ENCODE measurements at regions not wholly inside any gene's neighbourhood (a gene's known extent, or its start where the extent isn't known, plus 50 kb on each side); places are given as distances from the start of the nearest gene placed in this dataset.

GRCh38 chr7:155921086-155921803 lies 109.0 kb upstream of the SHH start:
- H3K9me3 Mint-ChIP-seq = peaks cover 0 to 4% (median 1%) of the 10 kb centered on the region in 7 donors
- no peak for DNase-seq

GRCh38 chr7:155920068-155920461 lies 107.8 kb upstream of the SHH start:
- H3K4me1 ChIP-seq (ENCODE audit: control insufficient read depth, insufficient read depth, low read length, poor library complexity, severe bottlenecking) = no peaks in the 10 kb centered on the region
- H3K27me3 Mint-ChIP-seq = no peaks in the 10 kb centered on the region
- DNase-seq (no peak), ATAC-seq (ENCODE audit: low read depth in 2 of 2) (no peak)
- no peak overlapping the region for H3K4me3 ChIP-seq (ENCODE audit: low read depth, low read length)
- H3K4me1 Mint-ChIP-seq = no peaks in the 10 kb centered on the region
- no peak overlapping the region for H3K4me3 Mint-ChIP-seq
- H3K9me3 Mint-ChIP-seq = peaks cover 0 to 4% (median 1%) of the 10 kb centered on the region in 7 donors
- H3K36me3 ChIP-seq (ENCODE audit: control insufficient read depth, insufficient read depth, low read length) = no peaks in the 10 kb centered on the region
- H3K36me3 Mint-ChIP-seq = no peaks in the 10 kb centered on the region
- H3K27ac ChIP-seq (ENCODE audit: insufficient read depth, low read length, poor library complexity, severe bottlenecking) = no peak overlapping the region
- no peaks in the 10 kb centered on the region for H3K27me3 ChIP-seq (ENCODE audit: control insufficient read depth, insufficient read depth, low read length)
- no peak overlapping the region for H3K27ac Mint-ChIP-seq
- H3K9me3 ChIP-seq (ENCODE audit: control insufficient read depth in 2 of 2, low read length in 2 of 2) = no peaks in the 10 kb centered on the region

More at GRCh38 chr7:155921086-155921803, 109.0 kb upstream of the SHH start:
- Mint-ChIP-seq H3K36me3 (no peaks in the 10 kb centered on the region), H3K27me3 (no peaks in the 10 kb centered on the region), H3K27ac (no peak overlapping the region), H3K4me3 (no peak overlapping the region), H3K4me1 (no peaks in the 10 kb centered on the region)
- Histone ChIP-seq H3K4me3 (ENCODE audit: low read depth, low read length) (no peak overlapping the region), H3K27ac (ENCODE audit: insufficient read depth, low read length, poor library complexity, severe bottlenecking) (no peak overlapping the region), H3K4me1 (ENCODE audit: control insufficient read depth, insufficient read depth, low read length, poor library complexity, severe bottlenecking) (no peaks in the 10 kb centered on the region), H3K9me3 (ENCODE audit: control insufficient read depth in 2 of 2, low read length in 2 of 2) (no peaks in the 10 kb centered on the region), H3K27me3 (ENCODE audit: control insufficient read depth, insufficient read depth, low read length) (no peaks in the 10 kb centered on the region), H3K36me3 (ENCODE audit: control insufficient read depth, insufficient read depth, low read length) (no peaks in the 10 kb centered on the region)
- no peak for ATAC-seq (ENCODE audit: low read depth in 2 of 2)

- H3K4me1 ChIP-seq (ENCODE audit: control insufficient read depth, insufficient read depth, low read length, poor library complexity, severe bottlenecking) = no peaks in the 10 kb centered on the region
- no peaks in the 10 kb centered on the region for H3K4me1 Mint-ChIP-seq
- H3K27ac Mint-ChIP-seq = no peak overlapping the region
- no peaks in the 10 kb centered on the region for H3K36me3 Mint-ChIP-seq
- no peak for ATAC-seq (ENCODE audit: low read depth in 2 of 2)
- no peaks in the 10 kb centered on the region for H3K36me3 ChIP-seq (ENCODE audit: control insufficient read depth, insufficient read depth, low read length)
- H3K27ac ChIP-seq (ENCODE audit: insufficient read depth, low read length, poor library complexity, severe bottlenecking) = no peak overlapping the region
- no peaks in the 10 kb centered on the region for H3K27me3 Mint-ChIP-seq
- no peaks in the 10 kb centered on the region for H3K9me3 ChIP-seq (ENCODE audit: control insufficient read depth in 2 of 2, low read length in 2 of 2)
- H3K4me3 Mint-ChIP-seq = no peak overlapping the region
- H3K9me3 Mint-ChIP-seq = peaks cover 0 to 4% (median 1%) of the 10 kb centered on the region in 7 donors
- no peak overlapping the region for H3K4me3 ChIP-seq (ENCODE audit: low read depth, low read length)
- no peaks in the 10 kb centered on the region for H3K27me3 ChIP-seq (ENCODE audit: control insufficient read depth, insufficient read depth, low read length)
- DNase-seq = no peak
Observed at GRCh38 chr7:155919391-155920067, 107.3 kb upstream of the SHH start.

- H3K4me1 Mint-ChIP-seq = no peaks in the 10 kb centered on the region
- no peak for ATAC-seq (ENCODE audit: low read depth in 2 of 2)
- DNase-seq = no peak
- Histone ChIP-seq H3K36me3 (ENCODE audit: control insufficient read depth, insufficient read depth, low read length) (no peaks in the 10 kb centered on the region), H3K27ac (ENCODE audit: insufficient read depth, low read length, poor library complexity, severe bottlenecking) (no peak overlapping the region), H3K4me3 (ENCODE audit: low read depth, low read length) (no peak overlapping the region), H3K9me3 (ENCODE audit: control insufficient read depth in 2 of 2, low read length in 2 of 2) (no peaks in the 10 kb centered on the region), H3K27me3 (ENCODE audit: control insufficient read depth, insufficient read depth, low read length) (no peaks in the 10 kb centered on the region), H3K4me1 (ENCODE audit: control insufficient read depth, insufficient read depth, low read length, poor library complexity, severe bottlenecking) (no peaks in the 10 kb centered on the region)
- peaks cover 0 to 4% (median 1%) of the 10 kb centered on the region in 7 donors for H3K9me3 Mint-ChIP-seq
- H3K4me3 Mint-ChIP-seq = no peak overlapping the region
- H3K36me3 Mint-ChIP-seq = no peaks in the 10 kb centered on the region
- H3K27me3 Mint-ChIP-seq = no peaks in the 10 kb centered on the region
- H3K27ac Mint-ChIP-seq = peak overlapping the region in 1 of 3 donors; percentile 9
Observed at GRCh38 chr7:155918720-155919390, 106.6 kb upstream of the SHH start.

DNA sequence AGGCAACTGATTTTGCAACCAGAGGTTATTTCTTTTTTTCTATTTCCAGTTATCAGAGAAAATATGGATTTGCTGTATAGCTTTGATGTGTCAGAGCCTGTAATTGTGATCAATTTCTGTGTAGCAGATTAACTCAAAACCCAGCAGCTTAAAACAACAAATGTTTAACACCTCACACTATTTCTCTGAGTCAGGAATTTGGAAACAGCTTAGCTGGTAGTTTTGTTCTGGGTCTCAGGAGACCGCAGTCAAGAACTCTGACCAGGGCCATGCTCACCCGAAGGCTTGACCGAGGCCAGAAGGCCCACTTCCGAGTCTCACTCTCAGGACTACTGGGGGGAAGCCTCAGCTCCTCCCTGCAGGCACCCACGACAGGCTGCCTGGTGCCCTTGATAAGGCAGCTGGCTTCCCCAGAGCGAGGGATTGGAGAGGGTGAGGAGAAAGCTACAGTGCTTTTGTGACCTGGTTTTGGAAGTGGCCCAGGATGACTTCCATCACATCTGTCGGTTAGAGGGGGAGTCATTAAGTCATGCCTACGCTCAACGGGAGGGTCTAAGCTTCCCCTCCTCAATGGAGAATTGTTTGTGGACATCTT lies 105.7 kb upstream of the SHH start:
- Histone ChIP-seq H3K4me1 (ENCODE audit: control insufficient read depth, insufficient read depth, low read length, poor library complexity, severe bottlenecking) (no peaks in the 10 kb centered on the region), H3K9me3 (ENCODE audit: control insufficient read depth in 2 of 2, low read length in 2 of 2) (no peaks in the 10 kb centered on the region), H3K36me3 (ENCODE audit: control insufficient read depth, insufficient read depth, low read length) (no peaks in the 10 kb centered on the region), H3K27ac (ENCODE audit: insufficient read depth, low read length, poor library complexity, severe bottlenecking) (no peak overlapping the region), H3K4me3 (ENCODE audit: low read depth, low read length) (no peak overlapping the region), H3K27me3 (ENCODE audit: control insufficient read depth, insufficient read depth, low read length) (no peaks in the 10 kb centered on the region)
- DNase-seq (no peak), ATAC-seq (ENCODE audit: low read depth in 2 of 2) (no peak)
- Mint-ChIP-seq H3K27me3 (no peaks in the 10 kb centered on the region), H3K4me1 (no peaks in the 10 kb centered on the region), H3K36me3 (no peaks in the 10 kb centered on the region), H3K4me3 (no peak overlapping the region), H3K27ac (no peak overlapping the region), H3K9me3 (peaks cover 0 to 4% (median 1%) of the 10 kb centered on the region in 7 donors)

DNA sequence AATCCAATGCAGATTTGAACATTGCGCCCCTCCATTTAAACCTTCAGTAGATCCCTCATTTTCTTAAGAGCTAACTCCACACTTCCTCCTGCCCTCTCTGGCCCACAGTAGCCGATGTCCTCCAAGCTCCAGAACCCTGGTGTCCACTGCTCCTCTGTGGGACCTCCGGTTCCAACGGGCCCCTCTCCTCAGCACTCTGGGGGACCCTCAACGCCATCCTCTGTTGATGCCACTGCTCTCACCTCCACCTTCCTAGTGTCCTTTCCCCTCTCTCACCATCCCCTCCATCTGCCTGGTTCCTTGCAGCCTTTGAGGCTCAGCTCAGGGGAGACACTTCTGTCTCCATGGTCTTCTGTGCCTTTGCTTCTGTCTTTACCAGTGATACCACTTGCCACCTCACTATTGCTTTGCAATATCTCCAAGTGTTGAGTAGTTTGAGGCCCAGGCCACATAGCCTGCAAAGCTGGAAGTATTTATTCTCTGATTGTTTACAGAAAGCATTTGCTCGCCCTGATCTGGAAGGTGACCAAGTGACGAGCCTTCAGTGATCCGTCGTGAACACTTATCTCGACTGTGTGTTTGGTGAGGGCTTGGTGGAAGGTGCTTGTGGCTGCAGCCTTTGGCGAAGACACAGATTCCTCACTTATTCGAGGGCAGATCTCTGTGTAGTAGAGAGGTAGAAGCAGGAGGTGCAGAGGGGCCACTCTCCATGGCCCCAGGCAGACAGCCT lies 104.8 kb upstream of the SHH start:
- Mint-ChIP-seq H3K27me3 (no peaks in the 10 kb centered on the region), H3K36me3 (no peaks in the 10 kb centered on the region), H3K4me3 (no peak overlapping the region), H3K9me3 (peaks cover 0 to 4% (median 2%) of the 10 kb centered on the region in 7 donors), H3K27ac (no peak overlapping the region), H3K4me1 (no peaks in the 10 kb centered on the region)
- Histone ChIP-seq H3K9me3 (ENCODE audit: control insufficient read depth in 2 of 2, low read length in 2 of 2) (no peaks in the 10 kb centered on the region), H3K27me3 (ENCODE audit: control insufficient read depth, insufficient read depth, low read length) (no peaks in the 10 kb centered on the region), H3K27ac (ENCODE audit: insufficient read depth, low read length, poor library complexity, severe bottlenecking) (no peak overlapping the region), H3K36me3 (ENCODE audit: control insufficient read depth, insufficient read depth, low read length) (no peaks in the 10 kb centered on the region), H3K4me1 (ENCODE audit: control insufficient read depth, insufficient read depth, low read length, poor library complexity, severe bottlenecking) (no peaks in the 10 kb centered on the region), H3K4me3 (ENCODE audit: low read depth, low read length) (no peak overlapping the region)
- DNase-seq = no peak
- ATAC-seq (ENCODE audit: low read depth in 2 of 2) = no peak

DNA sequence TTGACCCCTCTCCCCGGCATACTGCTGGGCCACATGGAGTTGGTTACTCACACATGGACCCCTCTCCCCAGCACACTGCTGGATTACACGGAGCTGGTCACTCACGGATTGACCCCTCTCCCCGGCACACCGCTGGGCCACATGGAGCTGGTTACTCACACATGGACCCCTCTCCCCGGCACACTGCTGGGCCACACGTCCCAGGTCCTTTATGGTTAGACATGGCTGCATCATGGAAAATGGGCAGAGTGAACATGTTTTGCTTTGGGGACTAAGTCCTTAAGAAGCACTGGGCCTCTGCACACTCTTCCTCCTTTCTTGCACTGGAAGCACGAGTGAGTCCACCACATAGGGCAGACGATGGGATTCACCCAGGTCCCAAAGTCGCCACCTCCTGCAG lies 102.1 kb upstream of the SHH start:
- Histone ChIP-seq H3K36me3 (ENCODE audit: control insufficient read depth, insufficient read depth, low read length) (no peaks in the 10 kb centered on the region), H3K4me1 (ENCODE audit: control insufficient read depth, insufficient read depth, low read length, poor library complexity, severe bottlenecking) (no peaks in the 10 kb centered on the region), H3K27me3 (ENCODE audit: control insufficient read depth, insufficient read depth, low read length) (peaks cover 1% of the 10 kb centered on the region), H3K27ac (ENCODE audit: insufficient read depth, low read length, poor library complexity, severe bottlenecking) (no peak overlapping the region), H3K4me3 (ENCODE audit: low read depth, low read length) (no peak overlapping the region), H3K9me3 (ENCODE audit: control insufficient read depth in 2 of 2, low read length in 2 of 2) (no peaks in the 10 kb centered on the region)
- H3K4me3 Mint-ChIP-seq = no peak overlapping the region
- no peaks in the 10 kb centered on the region for H3K4me1 Mint-ChIP-seq
- no peak for ATAC-seq (ENCODE audit: low read depth in 2 of 2)
- no peaks in the 10 kb centered on the region for H3K27me3 Mint-ChIP-seq
- no peaks in the 10 kb centered on the region for H3K36me3 Mint-ChIP-seq
- H3K27ac Mint-ChIP-seq = no peak overlapping the region
- no peak for DNase-seq
- H3K9me3 Mint-ChIP-seq = peaks cover 1 to 11% (median 5%) of the 10 kb centered on the region in 7 donors
